ENCODE measurements at regions not wholly inside any gene's neighbourhood (a gene's known extent, or its start where the extent isn't known, plus 50 kb on each side); places are given as distances from the start of the nearest gene placed in this dataset.

GRCh38 chr12:77406219-77406905 is 341.0 kb upstream of the E2F7 start:
- Histone ChIP-seq H3K9me3 (no peaks in the 10 kb centered on the region), H3K27me3 (ENCODE audit: low read depth) (no peaks in the 10 kb centered on the region), H3K4me1 (peaks cover 4% of the 10 kb centered on the region), H3K36me3 (no peaks in the 10 kb centered on the region), H3K27ac (no peak overlapping the region), H3K4me3 (no peak overlapping the region)
- ATAC-seq (no peak), DNase-seq (no peak)
- intact Hi-C loops (cut with DNase I): no loop called here
- TF ChIP-seq, protein P1, sequence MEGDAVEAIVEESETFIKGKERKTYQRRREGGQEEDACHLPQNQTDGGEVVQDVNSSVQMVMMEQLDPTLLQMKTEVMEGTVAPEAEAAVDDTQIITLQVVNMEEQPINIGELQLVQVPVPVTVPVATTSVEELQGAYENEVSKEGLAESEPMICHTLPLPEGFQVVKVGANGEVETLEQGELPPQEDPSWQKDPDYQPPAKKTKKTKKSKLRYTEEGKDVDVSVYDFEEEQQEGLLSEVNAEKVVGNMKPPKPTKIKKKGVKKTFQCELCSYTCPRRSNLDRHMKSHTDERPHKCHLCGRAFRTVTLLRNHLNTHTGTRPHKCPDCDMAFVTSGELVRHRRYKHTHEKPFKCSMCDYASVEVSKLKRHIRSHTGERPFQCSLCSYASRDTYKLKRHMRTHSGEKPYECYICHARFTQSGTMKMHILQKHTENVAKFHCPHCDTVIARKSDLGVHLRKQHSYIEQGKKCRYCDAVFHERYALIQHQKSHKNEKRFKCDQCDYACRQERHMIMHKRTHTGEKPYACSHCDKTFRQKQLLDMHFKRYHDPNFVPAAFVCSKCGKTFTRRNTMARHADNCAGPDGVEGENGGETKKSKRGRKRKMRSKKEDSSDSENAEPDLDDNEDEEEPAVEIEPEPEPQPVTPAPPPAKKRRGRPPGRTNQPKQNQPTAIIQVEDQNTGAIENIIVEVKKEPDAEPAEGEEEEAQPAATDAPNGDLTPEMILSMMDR (IDR thresholded peaks at IDR 0.05): no peak

- no peaks in the 10 kb centered on the region for H3K36me3 ChIP-seq
- DNase-seq (no peak), ATAC-seq (no peak)
- no peaks in the 10 kb centered on the region for H3K4me1 ChIP-seq
- H3K4me3 ChIP-seq: no peak overlapping the region
- H3K27me3 ChIP-seq (ENCODE audit: low read depth): no peaks in the 10 kb centered on the region
- no peak overlapping the region for H3K27ac ChIP-seq
- H3K9me3 ChIP-seq: no peaks in the 10 kb centered on the region
- TF ChIP-seq, protein P1 (IDR thresholded peaks at IDR 0.05): no peak
- intact Hi-C loops (cut with DNase I): no loop called here
Observed at GRCh38 chr12:77402716-77403115, 337.3 kb upstream of the E2F7 start.

DNA sequence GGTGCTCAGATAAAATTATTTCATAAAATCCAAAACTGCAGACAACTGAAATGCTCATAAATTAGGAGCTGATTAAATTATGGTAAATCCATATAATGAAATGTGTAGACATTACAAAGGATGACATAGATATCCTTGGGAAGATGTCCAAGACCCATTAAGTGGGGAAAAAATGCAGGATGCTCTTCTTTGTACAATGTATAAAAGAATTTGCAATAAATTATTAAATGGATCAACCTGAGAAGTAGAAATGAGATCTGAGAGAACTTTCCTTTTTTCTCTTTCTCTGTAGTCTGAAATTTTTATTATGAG is 336.4 kb upstream of the E2F7 start:
- intact Hi-C loops (cut with DNase I): no loop called here
- Histone ChIP-seq H3K27me3 (ENCODE audit: low read depth) (no peaks in the 10 kb centered on the region), H3K9me3 (no peaks in the 10 kb centered on the region), H3K4me3 (no peak overlapping the region), H3K27ac (no peak overlapping the region), H3K36me3 (no peaks in the 10 kb centered on the region), H3K4me1 (no peaks in the 10 kb centered on the region)
- DNase-seq (no peak), ATAC-seq (no peak)
- TF ChIP-seq, protein P1 (IDR thresholded peaks at IDR 0.05): no peak

DNA sequence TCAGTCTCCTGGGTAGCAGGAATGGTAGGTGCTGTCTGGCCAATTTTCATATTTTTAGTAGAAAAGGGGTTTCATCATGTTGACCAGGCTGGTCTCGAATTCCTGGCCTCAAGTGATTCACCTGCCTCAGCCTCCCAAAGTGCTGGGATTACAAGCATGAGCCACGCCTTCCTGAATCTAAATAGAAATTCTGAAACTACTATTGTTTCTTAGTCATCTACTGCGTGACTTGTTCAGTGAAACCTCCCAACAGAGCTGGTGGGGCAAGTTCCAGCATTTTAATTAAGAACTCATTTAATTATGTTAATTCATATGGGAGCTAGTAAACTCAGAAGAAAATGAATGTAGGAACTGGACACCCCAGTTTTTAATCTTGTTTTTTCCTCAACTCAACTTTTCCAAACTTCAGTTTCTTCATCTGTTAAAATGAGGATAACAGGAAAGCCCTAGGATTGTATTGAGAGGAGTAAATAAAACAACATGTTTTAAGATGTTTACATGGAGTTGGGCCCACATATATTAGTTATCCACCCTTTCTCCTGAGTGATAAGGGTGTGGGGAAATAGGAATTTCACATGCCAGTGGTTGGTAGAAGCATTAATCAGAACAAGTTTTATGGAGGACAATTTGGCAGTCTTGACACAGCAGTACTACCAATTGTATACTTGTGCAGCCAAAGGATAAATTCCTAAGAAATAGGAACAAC is 335.8 kb upstream of the E2F7 start:
- Histone ChIP-seq H3K4me1 (no peaks in the 10 kb centered on the region), H3K4me3 (no peak overlapping the region), H3K9me3 (no peaks in the 10 kb centered on the region), H3K36me3 (no peaks in the 10 kb centered on the region), H3K27ac (no peak overlapping the region), H3K27me3 (ENCODE audit: low read depth) (no peaks in the 10 kb centered on the region)
- TF ChIP-seq, protein P1 (IDR thresholded peaks at IDR 0.05): no peak
- DNase-seq (no peak), ATAC-seq (no peak)
- intact Hi-C loops (cut with DNase I): no loop called here

GRCh38 chr12:77392467-77393088 is 327.2 kb upstream of the E2F7 start:
- TF ChIP-seq, protein P1 (IDR thresholded peaks at IDR 0.05): no peak
- H3K4me1 ChIP-seq: no peaks in the 10 kb centered on the region

More at GRCh38 chr12:77392467-77393088, 327.2 kb upstream of the E2F7 start:
- ATAC-seq: no peak
- Histone ChIP-seq H3K36me3 (no peaks in the 10 kb centered on the region), H3K27ac (no peak overlapping the region), H3K27me3 (ENCODE audit: low read depth) (no peaks in the 10 kb centered on the region), H3K4me3 (no peak overlapping the region), H3K9me3 (no peaks in the 10 kb centered on the region)
- no peak for DNase-seq
- intact Hi-C loops (cut with DNase I): no loop called here

All from lower lobe of right lung (tissue), 2 donors.